HepG2 (cell line): ENCODE measurements at regions not wholly inside any gene's neighbourhood (a gene's known extent, or its start where the extent isn't known, plus 50 kb on each side); places are given as distances from the start of the nearest gene placed in this dataset.

Experiments used
- ATAC-seq: fragments of 200-7000 bp; cut with Tn5 transposase; 3 replicates; pipeline ENCODE4 v1.9.1; 2020; ENCODE audit warnings: mild to moderate bottlenecking, moderate library complexity
- BruUV-seq: library from RNA; stranded (reverse); fragments of 400-500 nt; replicated peaks from 2 replicates; lab custom pipeline; 2021; lab: Mats Ljungman, UMichigan
- CTCF ChIA-PET: fragments of 300-600 bp; formaldehyde crosslinking; extraction: SDS; loops from one replicate; lab custom pipeline; 2021; ENCODE audit warnings: low total read pairs, inconsistent platforms, low intra/inter-chr PET ratio; lab: Yijun Ruan, JAX
- POLR2A ChIA-PET: fragments of 350-600 bp; sonication (Branson Sonifier 250); formaldehyde crosslinking; loops from one replicate; lab custom pipeline; 2020; ENCODE audit warnings: antibody characterized with exemption, inconsistent platforms; lab: Yijun Ruan, JAX
- DNase-seq: peaks from one replicate; pipeline ENCODE4 v3.0.0-alpha.2; 2015; ENCODE audit warnings: low spot score
- FAIRE-seq: peaks from 3 replicates; lab custom pipeline; 2011; peaks lifted over from hg19 to GRCh38; lab: Jason Lieb, UNC
- H2AFZ ChIP-seq: one replicate; pipeline ENCODE4 v1.6.1; 2011; ENCODE audit warnings: low read length, inconsistent platforms
- H3K27ac ChIP-seq: fragments of 300-600 bp; 3 replicates; pipeline ENCODE4 v1.8.0; 2011; ENCODE audit warnings: mixed run types, mild to moderate bottlenecking, mixed read lengths, low read length, inconsistent platforms; ENCODE audit not compliant: insufficient read depth; ENCODE audit errors: extremely low read length
- H3K27me3 ChIP-seq, 2 experiments: fragments of 200-600 bp in 1 of 2; 2 replicates in 1 of 2; 3 replicates in 1 of 2; pipeline versions ENCODE4 v1.6.0 to v1.8.0; 2011; ENCODE audit warnings: low read length in 2 of 2, mild to moderate bottlenecking in 2 of 2, moderate library complexity in 2 of 2, inconsistent platforms in 1 of 2; ENCODE audit not compliant: insufficient read depth in 2 of 2, control insufficient read depth in 1 of 2
- H3K36me3 ChIP-seq, 2 experiments: fragments of 200-600 bp in 1 of 2; replicated peaks in 1 of 2; 2 replicates in 1 of 2; 3 replicates in 1 of 2; pipeline versions ENCODE4 v1.5.1 to v1.8.0; 2011; ENCODE audit warnings: low read length in 2 of 2, inconsistent platforms in 1 of 2; ENCODE audit not compliant: insufficient read depth in 2 of 2, control insufficient read depth in 1 of 2
- H3K4me1 ChIP-seq: 2 replicates; pipeline ENCODE4 v1.5.1; 2012; ENCODE audit warnings: low read length, inconsistent platforms; ENCODE audit not compliant: insufficient read depth
- H3K4me2 ChIP-seq: 2 replicates; pipeline ENCODE4 v1.6.0; 2011; ENCODE audit warnings: low read depth, low read length, inconsistent platforms
- H3K4me3 ChIP-seq, 3 experiments: fragments of 200-600 bp in 1 of 3; sonication (generic), shearing (Covaris generic) in 1 of 3; replicated peaks in 1 of 3; 2 replicates each; pipeline ENCODE4 v1.5.1; 2011 to 2016; ENCODE audit warnings: low read length in 3 of 3, inconsistent platforms in 2 of 3, low read depth in 2 of 3, mild to moderate bottlenecking in 2 of 3, control low read depth in 1 of 3, mixed read lengths in 1 of 3; ENCODE audit not compliant: insufficient read depth in 1 of 3
- H3K79me2 ChIP-seq: one replicate; pipeline ENCODE4 v1.6.1; 2011; ENCODE audit warnings: low read length, inconsistent platforms; ENCODE audit not compliant: insufficient read depth
- H3K9ac ChIP-seq: 2 replicates; pipeline ENCODE4 v1.6.0; 2011; ENCODE audit warnings: mild to moderate bottlenecking, low read depth, low read length, inconsistent platforms; ENCODE audit not compliant: insufficient read depth
- H3K9me3 ChIP-seq: 2 replicates; pipeline ENCODE4 v1.5.1; 2012; ENCODE audit warnings: mild to moderate bottlenecking, low read length
- H4K20me1 ChIP-seq: 2 replicates; pipeline ENCODE4 v1.6.0; 2011; ENCODE audit warnings: inconsistent platforms, mild to moderate bottlenecking, low read length, moderate library complexity; ENCODE audit not compliant: insufficient read depth
- BORCS8-MEF2B ChIP-seq: sonication (generic); formaldehyde crosslinking; IDR thresholded peaks from 2 replicates; pipeline ENCODE4 v1.8.0; 2022; ENCODE audit warnings: mild to moderate bottlenecking, missing genetic modification reagents
- CBX5 ChIP-seq: sonication (generic); formaldehyde crosslinking; IDR thresholded peaks from 2 replicates; pipeline ENCODE4 v1.4.0; 2020; ENCODE audit warnings: missing genetic modification reagents, borderline replicate concordance
- CREB1 ChIP-seq, 2 experiments: fragments of 450-650 bp in 1 of 2; IDR thresholded peaks; 2 replicates each; pipeline ENCODE4 v1.6.1; 2016 to 2017; ENCODE audit warnings: control low read depth in 1 of 2, mild to moderate bottlenecking in 1 of 2, missing compliant biosample characterization in 1 of 2, missing genetic modification characterization in 1 of 2
- MBD4 ChIP-seq: IDR thresholded peaks from 2 replicates; pipeline ENCODE4 v1.6.1; 2012; ENCODE audit warnings: low read length, inconsistent platforms, borderline replicate concordance
- RBM39 ChIP-seq: fragments of 200-400 bp; formaldehyde crosslinking; IDR thresholded peaks from one replicate; pipeline ENCODE4 v1.6.1; 2018; ENCODE audit warnings: antibody characterized with exemption, mild to moderate bottlenecking, low read depth, low read length; ENCODE audit not compliant: poor library complexity, severe bottlenecking
- REL ChIP-seq: sonication (generic); formaldehyde crosslinking; conservative IDR thresholded peaks from 2 replicates; pipeline ENCODE4 v1.8.0; 2022; ENCODE audit warnings: mild to moderate bottlenecking, missing genetic modification reagents, moderate library complexity
- SP2 ChIP-seq: sonication (generic); formaldehyde crosslinking; IDR thresholded peaks from 2 replicates; pipeline ENCODE4 v1.5.1; 2020; ENCODE audit warnings: mild to moderate bottlenecking, missing genetic modification reagents
- SYNCRIP ChIP-seq: fragments of 200-400 bp; formaldehyde crosslinking; IDR thresholded peaks from 2 replicates; pipeline ENCODE4 v1.6.1; 2018; ENCODE audit warnings: mild to moderate bottlenecking, low read depth, low read length; ENCODE audit not compliant: insufficient read depth
- ZNF138 ChIP-seq: sonication (generic); formaldehyde crosslinking; IDR thresholded peaks from 2 replicates; pipeline ENCODE4 v1.5.0; 2020; ENCODE audit warnings: mild to moderate bottlenecking, low read depth, missing genetic modification reagents
- ZNF230 ChIP-seq: sonication (generic); formaldehyde crosslinking; IDR thresholded peaks from 2 replicates; pipeline ENCODE4 v1.4.0; 2020; ENCODE audit warnings: mild to moderate bottlenecking, missing genetic modification reagents
- ZNF282 ChIP-seq: fragments of 450-650 bp; IDR thresholded peaks from 2 replicates; pipeline ENCODE4 v1.6.1; 2018; ENCODE audit not compliant: partially characterized antibody
- ZNF550 ChIP-seq: sonication (generic); formaldehyde crosslinking; IDR thresholded peaks from 2 replicates; pipeline ENCODE4 v1.4.0; 2020; ENCODE audit warnings: mild to moderate bottlenecking, missing genetic modification reagents, borderline replicate concordance
- ZNF720 ChIP-seq: sonication (generic); formaldehyde crosslinking; IDR thresholded peaks from 2 replicates; pipeline ENCODE4 v1.4.0; 2020; ENCODE audit warnings: missing genetic modification reagents
- ZNF737 ChIP-seq: sonication (generic); formaldehyde crosslinking; IDR thresholded peaks from 2 replicates; pipeline ENCODE4 v1.5.0; 2020; ENCODE audit warnings: missing genetic modification reagents, mild to moderate bottlenecking, borderline replicate concordance
- ZNF75D ChIP-seq: sonication (generic); formaldehyde crosslinking; IDR thresholded peaks from 2 replicates; pipeline ENCODE4 v1.8.1; 2023; ENCODE audit warnings: missing genetic modification reagents, mild to moderate bottlenecking, borderline replicate concordance
- WGBS: methylation state at CpG from one replicate; pipeline ENCODE4 v1.1.6; 2017; ENCODE audit warnings: low lambda C conversion rate; 5-methylcytosine and 5-hydroxymethylcytosine counted together
- in situ Hi-C: cut with HindIII; loops from 2 replicates; pipeline ENCODE4 v1.10.0; 2017; ENCODE audit warnings: low pct_unique_long_range_greater_than_20kb; ENCODE audit not compliant: extremely low pct_ligation_motif_present
- intact Hi-C: fragments of 100-400 bp; cut with micrococcal nuclease; formaldehyde crosslinking; loops from one replicate; pipeline ENCODE4 v1.10.0; 2022; ENCODE audit not compliant: unreplicated experiment
- TF ChIP-seq, protein P1 (sequence below): sonication (generic); formaldehyde crosslinking; IDR thresholded peaks from 2 replicates; pipeline ENCODE4 v1.4.0; 2020; ENCODE audit warnings: missing genetic modification reagents, mild to moderate bottlenecking, borderline replicate concordance

- no peak for TF ChIP-seq RBM39
- TF ChIP-seq ZNF550 (CRISPR knock-in tag), result no peak
- no peak for TF ChIP-seq MBD4
- no peak for TF ChIP-seq REL (CRISPR knock-in tag)
Observed at GRCh38 chr7:3158341-3158760, 114.7 kb upstream of the CARD11 start (continued).

DNA sequence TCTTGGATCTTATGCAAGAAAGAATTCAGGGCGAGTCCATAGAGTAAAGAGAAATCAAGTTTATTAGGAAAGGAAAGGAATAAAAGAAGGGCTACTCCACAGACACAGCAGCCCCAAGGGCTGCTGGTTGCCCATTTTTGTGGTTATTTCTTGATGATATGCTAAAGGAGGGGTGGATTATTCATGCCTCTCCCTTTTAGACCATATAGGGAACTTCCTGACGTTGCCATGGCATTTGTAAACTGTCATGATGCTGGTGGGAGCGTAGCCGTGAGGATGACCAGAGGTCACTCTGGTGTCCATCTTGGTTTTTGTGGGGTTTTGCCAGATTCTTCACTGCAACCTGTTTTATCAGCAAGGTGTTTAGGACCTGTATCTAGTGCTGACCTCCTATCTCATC lies 115.4 kb upstream of the CARD11 start:
- TF ChIP-seq ZNF737 (CRISPR knock-in tag), result no peak
- in situ Hi-C loops (loop anchor here (5.0 kb wide), 1 partner anchor 272 kb away; no protein-coding TSS in a partner anchor), intact Hi-C loops (no loop called here)
- Histone ChIP-seq H3K4me3 (no peak overlapping the region), H3K4me2 (no peak overlapping the region), H4K20me1 (no peaks in the 10 kb centered on the region), H3K27me3 (peaks cover 1 to 3% of the 10 kb centered on the region in 2 experiments; a peak in 1 of 5 replicates), H3K9ac (no peak overlapping the region), H3K9me3 (no peaks in the 10 kb centered on the region), H3K36me3 (no peaks in the 10 kb centered on the region), H3K4me1 (peaks cover 4% of the 10 kb centered on the region), H3K27ac (no peak overlapping the region), H3K79me2 (no peaks in the 10 kb centered on the region), H2AFZ (no peak overlapping the region)
- no TSS peak for BruUV-seq
- DNase-seq (no peak), ATAC-seq (no peak), FAIRE-seq (no peak)
- POLR2A ChIA-PET, result no interaction called here
- CTCF ChIA-PET, result no interaction called here
- 33% methylated on average over 4 of the region's 4 CpGs for WGBS

- BruUV-seq, result no TSS peak
- Histone ChIP-seq H3K27me3 (peaks cover 1 to 3% of the 10 kb centered on the region in 2 experiments; a peak in 1 of 5 replicates), H3K4me2 (no peak overlapping the region), H3K9ac (no peak overlapping the region), H3K4me3 (no peak overlapping the region), H3K27ac (no peak overlapping the region), H3K79me2 (no peaks in the 10 kb centered on the region), H2AFZ (peak overlapping the region; percentile 15), H3K36me3 (no peaks in the 10 kb centered on the region), H4K20me1 (no peaks in the 10 kb centered on the region), H3K9me3 (no peaks in the 10 kb centered on the region), H3K4me1 (peaks cover 8% of the 10 kb centered on the region)
- no CpG with 5 or more reads among the region's 3 CpGs for WGBS
- POLR2A ChIA-PET, result no interaction called here
- DNase-seq (no peak), FAIRE-seq (no peak), ATAC-seq (no peak)
- intact Hi-C loops (no loop called here), in situ Hi-C loops (loop anchor here (5.0 kb wide), 1 partner anchor 272 kb away; no protein-coding TSS in a partner anchor)
- CTCF ChIA-PET, result no interaction called here
- TF ChIP-seq ZNF75D (CRISPR knock-in tag) (no peak), SYNCRIP (no peak), CREB1 (IDR thresholded peaks at IDR 0.05) (no peak), CREB1 (CRISPR knock-in tag; IDR thresholded peaks at IDR 0.05) (no peak), SP2 (CRISPR knock-in tag) (no peak), ZNF138 (CRISPR knock-in tag) (no peak), ZNF282 (no peak), ZNF230 (CRISPR knock-in tag) (no peak), BORCS8-MEF2B (CRISPR knock-in tag) (no peak), CBX5 (CRISPR knock-in tag) (no peak), ZNF720 (CRISPR knock-in tag) (no peak)
- TF ChIP-seq, protein P1, sequence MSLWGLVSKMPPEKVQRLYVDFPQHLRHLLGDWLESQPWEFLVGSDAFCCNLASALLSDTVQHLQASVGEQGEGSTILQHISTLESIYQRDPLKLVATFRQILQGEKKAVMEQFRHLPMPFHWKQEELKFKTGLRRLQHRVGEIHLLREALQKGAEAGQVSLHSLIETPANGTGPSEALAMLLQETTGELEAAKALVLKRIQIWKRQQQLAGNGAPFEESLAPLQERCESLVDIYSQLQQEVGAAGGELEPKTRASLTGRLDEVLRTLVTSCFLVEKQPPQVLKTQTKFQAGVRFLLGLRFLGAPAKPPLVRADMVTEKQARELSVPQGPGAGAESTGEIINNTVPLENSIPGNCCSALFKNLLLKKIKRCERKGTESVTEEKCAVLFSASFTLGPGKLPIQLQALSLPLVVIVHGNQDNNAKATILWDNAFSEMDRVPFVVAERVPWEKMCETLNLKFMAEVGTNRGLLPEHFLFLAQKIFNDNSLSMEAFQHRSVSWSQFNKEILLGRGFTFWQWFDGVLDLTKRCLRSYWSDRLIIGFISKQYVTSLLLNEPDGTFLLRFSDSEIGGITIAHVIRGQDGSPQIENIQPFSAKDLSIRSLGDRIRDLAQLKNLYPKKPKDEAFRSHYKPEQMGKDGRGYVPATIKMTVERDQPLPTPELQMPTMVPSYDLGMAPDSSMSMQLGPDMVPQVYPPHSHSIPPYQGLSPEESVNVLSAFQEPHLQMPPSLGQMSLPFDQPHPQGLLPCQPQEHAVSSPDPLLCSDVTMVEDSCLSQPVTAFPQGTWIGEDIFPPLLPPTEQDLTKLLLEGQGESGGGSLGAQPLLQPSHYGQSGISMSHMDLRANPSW (CRISPR knock-in tag), result no peak
Observed at GRCh38 chr7:3159445-3159844, 115.8 kb upstream of the CARD11 start.
